ENCODE measurements at regions not wholly inside any gene's neighbourhood (a gene's known extent, or its start where the extent isn't known, plus 50 kb on each side); places are given as distances from the start of the nearest gene placed in this dataset.

DNA sequence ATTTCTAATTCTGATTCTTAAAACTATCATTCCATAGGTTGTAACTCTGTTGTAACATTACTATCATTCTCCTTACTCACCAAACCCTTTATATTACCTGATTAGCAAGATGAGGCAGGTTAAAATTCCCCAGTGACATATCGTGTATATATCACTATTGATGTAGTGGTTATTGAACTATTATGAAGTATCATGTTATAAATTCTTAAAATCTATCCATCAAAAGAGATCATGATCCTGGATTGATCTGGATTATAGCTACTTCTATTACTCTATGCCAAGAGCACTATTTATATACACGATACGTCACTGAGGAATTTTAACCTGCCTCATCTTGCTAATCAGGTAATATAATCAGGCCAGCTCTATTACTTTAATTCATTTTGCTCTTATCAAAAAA lies 533.9 kb downstream of the SLITRK6 start (continued):
- TF ChIP-seq, protein P1, sequence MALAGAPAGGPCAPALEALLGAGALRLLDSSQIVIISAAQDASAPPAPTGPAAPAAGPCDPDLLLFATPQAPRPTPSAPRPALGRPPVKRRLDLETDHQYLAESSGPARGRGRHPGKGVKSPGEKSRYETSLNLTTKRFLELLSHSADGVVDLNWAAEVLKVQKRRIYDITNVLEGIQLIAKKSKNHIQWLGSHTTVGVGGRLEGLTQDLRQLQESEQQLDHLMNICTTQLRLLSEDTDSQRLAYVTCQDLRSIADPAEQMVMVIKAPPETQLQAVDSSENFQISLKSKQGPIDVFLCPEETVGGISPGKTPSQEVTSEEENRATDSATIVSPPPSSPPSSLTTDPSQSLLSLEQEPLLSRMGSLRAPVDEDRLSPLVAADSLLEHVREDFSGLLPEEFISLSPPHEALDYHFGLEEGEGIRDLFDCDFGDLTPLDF (CRISPR knock-in tag; IDR thresholded peaks at IDR 0.05), result no peak
- TF ChIP-seq, protein P2, sequence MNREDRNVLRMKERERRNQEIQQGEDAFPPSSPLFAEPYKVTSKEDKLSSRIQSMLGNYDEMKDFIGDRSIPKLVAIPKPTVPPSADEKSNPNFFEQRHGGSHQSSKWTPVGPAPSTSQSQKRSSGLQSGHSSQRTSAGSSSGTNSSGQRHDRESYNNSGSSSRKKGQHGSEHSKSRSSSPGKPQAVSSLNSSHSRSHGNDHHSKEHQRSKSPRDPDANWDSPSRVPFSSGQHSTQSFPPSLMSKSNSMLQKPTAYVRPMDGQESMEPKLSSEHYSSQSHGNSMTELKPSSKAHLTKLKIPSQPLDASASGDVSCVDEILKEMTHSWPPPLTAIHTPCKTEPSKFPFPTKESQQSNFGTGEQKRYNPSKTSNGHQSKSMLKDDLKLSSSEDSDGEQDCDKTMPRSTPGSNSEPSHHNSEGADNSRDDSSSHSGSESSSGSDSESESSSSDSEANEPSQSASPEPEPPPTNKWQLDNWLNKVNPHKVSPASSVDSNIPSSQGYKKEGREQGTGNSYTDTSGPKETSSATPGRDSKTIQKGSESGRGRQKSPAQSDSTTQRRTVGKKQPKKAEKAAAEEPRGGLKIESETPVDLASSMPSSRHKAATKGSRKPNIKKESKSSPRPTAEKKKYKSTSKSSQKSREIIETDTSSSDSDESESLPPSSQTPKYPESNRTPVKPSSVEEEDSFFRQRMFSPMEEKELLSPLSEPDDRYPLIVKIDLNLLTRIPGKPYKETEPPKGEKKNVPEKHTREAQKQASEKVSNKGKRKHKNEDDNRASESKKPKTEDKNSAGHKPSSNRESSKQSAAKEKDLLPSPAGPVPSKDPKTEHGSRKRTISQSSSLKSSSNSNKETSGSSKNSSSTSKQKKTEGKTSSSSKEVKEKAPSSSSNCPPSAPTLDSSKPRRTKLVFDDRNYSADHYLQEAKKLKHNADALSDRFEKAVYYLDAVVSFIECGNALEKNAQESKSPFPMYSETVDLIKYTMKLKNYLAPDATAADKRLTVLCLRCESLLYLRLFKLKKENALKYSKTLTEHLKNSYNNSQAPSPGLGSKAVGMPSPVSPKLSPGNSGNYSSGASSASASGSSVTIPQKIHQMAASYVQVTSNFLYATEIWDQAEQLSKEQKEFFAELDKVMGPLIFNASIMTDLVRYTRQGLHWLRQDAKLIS (CRISPR knock-in tag; IDR thresholded peaks at IDR 0.05; ENCODE audit: borderline replicate concordance), result no peak

DNA sequence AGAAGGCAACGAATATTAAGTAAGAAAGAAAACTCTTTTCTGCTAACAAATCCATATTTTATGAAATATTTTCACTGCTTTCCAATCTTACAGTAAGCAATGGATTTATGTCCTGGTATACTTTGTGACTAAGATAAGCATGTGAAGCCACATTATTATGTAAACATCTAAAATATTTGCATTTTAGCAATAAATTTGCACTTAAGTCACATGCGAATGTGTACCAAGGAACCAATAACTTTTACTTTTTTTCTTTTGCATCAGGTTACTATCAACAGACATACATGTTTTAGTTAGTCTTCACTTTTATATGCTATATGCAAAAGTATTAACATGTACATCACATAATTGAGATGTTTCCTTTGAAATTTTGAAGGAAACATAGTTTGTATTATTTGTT lies 536.7 kb downstream of the SLITRK6 start:
- no peaks in the 10 kb centered on the region for H3K9me3 Mint-ChIP-seq
- H3K4me1 Mint-ChIP-seq, result peaks cover 35% of the 10 kb centered on the region
- no peak overlapping the region for H3K4me3 Mint-ChIP-seq
- H3K36me3 Mint-ChIP-seq, result no peaks in the 10 kb centered on the region
- no peaks in the 10 kb centered on the region for H3K27me3 Mint-ChIP-seq (ENCODE audit: low read depth)
- ATAC-seq (no peak), DNase-seq (ENCODE audit: low spot score) (no peak)
- POLR2A ChIA-PET, result no interaction called here
- TF ChIP-seq JUN (CRISPR knock-in tag; IDR thresholded peaks at IDR 0.05) (no peak), NFE2L1 (CRISPR knock-in tag; IDR thresholded peaks at IDR 0.05) (no peak), JAZF1 (CRISPR knock-in tag; IDR thresholded peaks at IDR 0.05) (no peak), ZNF396 (CRISPR knock-in tag; IDR thresholded peaks at IDR 0.05; ENCODE audit: borderline replicate concordance) (no peak), RELA (CRISPR knock-in tag; IDR thresholded peaks at IDR 0.05; ENCODE audit: borderline replicate concordance) (no peak), ZNF317 (CRISPR knock-in tag; IDR thresholded peaks at IDR 0.05; ENCODE audit: borderline replicate concordance, low read depth) (no peak), HMGA2 (CRISPR knock-in tag; IDR thresholded peaks at IDR 0.05) (no peak), NFATC4 (CRISPR knock-in tag; IDR thresholded peaks at IDR 0.05) (no peak), TEAD1 (CRISPR knock-in tag; IDR thresholded peaks at IDR 0.05) (no peak), FOXK1 (CRISPR knock-in tag; IDR thresholded peaks at IDR 0.05) (no peak)
- TF ChIP-seq, protein P3, sequence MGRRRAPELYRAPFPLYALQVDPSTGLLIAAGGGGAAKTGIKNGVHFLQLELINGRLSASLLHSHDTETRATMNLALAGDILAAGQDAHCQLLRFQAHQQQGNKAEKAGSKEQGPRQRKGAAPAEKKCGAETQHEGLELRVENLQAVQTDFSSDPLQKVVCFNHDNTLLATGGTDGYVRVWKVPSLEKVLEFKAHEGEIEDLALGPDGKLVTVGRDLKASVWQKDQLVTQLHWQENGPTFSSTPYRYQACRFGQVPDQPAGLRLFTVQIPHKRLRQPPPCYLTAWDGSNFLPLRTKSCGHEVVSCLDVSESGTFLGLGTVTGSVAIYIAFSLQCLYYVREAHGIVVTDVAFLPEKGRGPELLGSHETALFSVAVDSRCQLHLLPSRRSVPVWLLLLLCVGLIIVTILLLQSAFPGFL (CRISPR knock-in tag; IDR thresholded peaks at IDR 0.05; ENCODE audit: borderline replicate concordance), result no peak
- TF ChIP-seq, protein P4, sequence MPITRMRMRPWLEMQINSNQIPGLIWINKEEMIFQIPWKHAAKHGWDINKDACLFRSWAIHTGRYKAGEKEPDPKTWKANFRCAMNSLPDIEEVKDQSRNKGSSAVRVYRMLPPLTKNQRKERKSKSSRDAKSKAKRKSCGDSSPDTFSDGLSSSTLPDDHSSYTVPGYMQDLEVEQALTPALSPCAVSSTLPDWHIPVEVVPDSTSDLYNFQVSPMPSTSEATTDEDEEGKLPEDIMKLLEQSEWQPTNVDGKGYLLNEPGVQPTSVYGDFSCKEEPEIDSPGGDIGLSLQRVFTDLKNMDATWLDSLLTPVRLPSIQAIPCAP (CRISPR knock-in tag; IDR thresholded peaks at IDR 0.05), result no peak
- TF ChIP-seq, protein P2 (CRISPR knock-in tag; IDR thresholded peaks at IDR 0.05; ENCODE audit: borderline replicate concordance), result no peak
- TF ChIP-seq, protein P5, sequence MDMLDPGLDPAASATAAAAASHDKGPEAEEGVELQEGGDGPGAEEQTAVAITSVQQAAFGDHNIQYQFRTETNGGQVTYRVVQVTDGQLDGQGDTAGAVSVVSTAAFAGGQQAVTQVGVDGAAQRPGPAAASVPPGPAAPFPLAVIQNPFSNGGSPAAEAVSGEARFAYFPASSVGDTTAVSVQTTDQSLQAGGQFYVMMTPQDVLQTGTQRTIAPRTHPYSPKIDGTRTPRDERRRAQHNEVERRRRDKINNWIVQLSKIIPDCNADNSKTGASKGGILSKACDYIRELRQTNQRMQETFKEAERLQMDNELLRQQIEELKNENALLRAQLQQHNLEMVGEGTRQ (CRISPR knock-in tag; IDR thresholded peaks at IDR 0.05), result no peak
- TF ChIP-seq, protein P6, sequence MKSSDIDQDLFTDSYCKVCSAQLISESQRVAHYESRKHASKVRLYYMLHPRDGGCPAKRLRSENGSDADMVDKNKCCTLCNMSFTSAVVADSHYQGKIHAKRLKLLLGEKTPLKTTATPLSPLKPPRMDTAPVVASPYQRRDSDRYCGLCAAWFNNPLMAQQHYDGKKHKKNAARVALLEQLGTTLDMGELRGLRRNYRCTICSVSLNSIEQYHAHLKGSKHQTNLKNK (CRISPR knock-in tag; IDR thresholded peaks at IDR 0.05), result no peak
- CTCF ChIA-PET, result no interaction called here
- no peak overlapping the region for H3K27ac Mint-ChIP-seq
